ENCODE measurements at regions not wholly inside any gene's neighbourhood (a gene's known extent, or its start where the extent isn't known, plus 50 kb on each side); places are given as distances from the start of the nearest gene placed in this dataset.

GRCh38 chr13:91133941-91134802 lies 213.3 kb upstream of the MIR17HG start (continued):
- no peak for TF ChIP-seq MXI1 (IDR thresholded peaks at IDR 0.05; ENCODE audit: borderline replicate concordance, low read depth, low read length)

GRCh38 chr13:91134803-91135184 lies 212.7 kb upstream of the MIR17HG start:
- Histone ChIP-seq H2AK9ac (replicated peaks; ENCODE audit: low read depth, low read length, poor library complexity) (no peak overlapping the region), H3K14ac (replicated peaks; ENCODE audit: low read depth, low read length) (no peak overlapping the region), H4K91ac (ENCODE audit: insufficient read depth, low read depth, low read length) (no peak overlapping the region), H3K4me3 (ENCODE audit: insufficient read depth, low read depth, low read length) (no peak overlapping the region), H2BK20ac (ENCODE audit: low read depth, low read length) (no peak overlapping the region), H3K9me3 (ENCODE audit: control insufficient read depth, insufficient read depth, low read length) (no peaks in the 10 kb centered on the region), H3K9me1 (ENCODE audit: insufficient read depth, low read length) (no peaks in the 10 kb centered on the region), H4K20me1 (ENCODE audit: insufficient read depth, low read length) (no peaks in the 10 kb centered on the region), H3K79me1 (ENCODE audit: low read depth in 1 of 2, low read length in 2 of 2) (no peaks in the 10 kb centered on the region), H4K8ac (ENCODE audit: low read depth in 2 of 2, low read length in 2 of 2) (no peak overlapping the region), H4K5ac (ENCODE audit: low read depth, low read length) (no peak overlapping the region), H3K4ac (ENCODE audit: low read depth, low read length) (no peak overlapping the region), H2BK5ac (ENCODE audit: low read depth, low read length, poor library complexity, severe bottlenecking) (no peak overlapping the region), H2BK15ac (ENCODE audit: low read depth, low read length) (no peak overlapping the region), H2AFZ (replicated peaks; ENCODE audit: low read length, poor library complexity) (no peak overlapping the region), H3K27me3 (ENCODE audit: control insufficient read depth, insufficient read depth, low read length) (no peaks in the 10 kb centered on the region), H2AK5ac (ENCODE audit: low read depth, low read length) (no peak overlapping the region), H3K4me2 (ENCODE audit: low read depth, low read length) (no peak overlapping the region), H3K23ac (ENCODE audit: low read depth, low read length) (no peak overlapping the region), H3K18ac (ENCODE audit: low read depth, low read length) (no peak overlapping the region), H3K36me3 (ENCODE audit: control insufficient read depth, insufficient read depth, low read length) (no peaks in the 10 kb centered on the region), H3K9ac (ENCODE audit: low read depth, low read length) (no peak overlapping the region), H3K4me1 (ENCODE audit: control insufficient read depth, insufficient read depth, low read length) (no peaks in the 10 kb centered on the region), H2BK120ac (ENCODE audit: low read depth, low read length) (no peak overlapping the region), H3K56ac (ENCODE audit: extremely low read depth, insufficient read depth, low read length) (no peak overlapping the region), H3K27ac (ENCODE audit: insufficient read depth, low read length) (no peak overlapping the region)
- in situ Hi-C loops (cut with MboI; ENCODE audit: low sequenced_read_pairs): no loop called here
- dilution Hi-C loops (cut with HindIII; ENCODE audit: low sequenced_read_pairs, unreplicated experiment): no loop called here
- ChIA-PET POLR2A (ENCODE audit: unreplicated experiment) (no interaction called here), CTCF (interaction anchor here (0.7 to 1.0 kb wide), 2 partner anchors 9 to 80 kb away, joined by 3 to 4 read pairs; no protein-coding TSS in a partner anchor)
- intact Hi-C loops (cut with micrococcal nuclease): loop anchor here (2.0 kb wide), 3 partner anchors 50 to 588 kb away; no protein-coding TSS in a partner anchor
- no peak for ATAC-seq (ENCODE audit: low read depth)
- DNase-seq: no peak
- TF ChIP-seq BHLHE40 (IDR thresholded peaks at IDR 0.05; ENCODE audit: low read depth, low read length) (no peak), MAZ (IDR thresholded peaks at IDR 0.05; ENCODE audit: borderline replicate concordance, low read depth, low read length) (no peak), CHD1 (IDR thresholded peaks at IDR 0.05; ENCODE audit: low read depth, low read length) (no peak), CTCF (conservative IDR thresholded peaks at IDR 0.05; ENCODE audit: low read depth, low read length) (no peak), SMC3 (IDR thresholded peaks at IDR 0.05; ENCODE audit: low read depth, low read length) (no peak), RCOR1 (IDR thresholded peaks at IDR 0.05; ENCODE audit: insufficient replicate concordance, low read length) (no peak), MAFK (IDR thresholded peaks at IDR 0.05; ENCODE audit: low read depth, low read length) (no peak), MXI1 (IDR thresholded peaks at IDR 0.05; ENCODE audit: borderline replicate concordance, low read depth, low read length) (no peak), CEBPB (IDR thresholded peaks at IDR 0.05; ENCODE audit: low read depth, low read length) (no peak), POLR2A (IDR thresholded peaks at IDR 0.05; ENCODE audit: low read depth, low read length) (no peak), RAD21 (IDR thresholded peaks at IDR 0.05; ENCODE audit: low read length) (no peak)
- TF ChIP-seq, protein P1, sequence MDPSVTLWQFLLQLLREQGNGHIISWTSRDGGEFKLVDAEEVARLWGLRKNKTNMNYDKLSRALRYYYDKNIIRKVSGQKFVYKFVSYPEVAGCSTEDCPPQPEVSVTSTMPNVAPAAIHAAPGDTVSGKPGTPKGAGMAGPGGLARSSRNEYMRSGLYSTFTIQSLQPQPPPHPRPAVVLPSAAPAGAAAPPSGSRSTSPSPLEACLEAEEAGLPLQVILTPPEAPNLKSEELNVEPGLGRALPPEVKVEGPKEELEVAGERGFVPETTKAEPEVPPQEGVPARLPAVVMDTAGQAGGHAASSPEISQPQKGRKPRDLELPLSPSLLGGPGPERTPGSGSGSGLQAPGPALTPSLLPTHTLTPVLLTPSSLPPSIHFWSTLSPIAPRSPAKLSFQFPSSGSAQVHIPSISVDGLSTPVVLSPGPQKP (IDR thresholded peaks at IDR 0.05; ENCODE audit: borderline replicate concordance, low read depth, low read length): no peak
- TF ChIP-seq, protein P2, sequence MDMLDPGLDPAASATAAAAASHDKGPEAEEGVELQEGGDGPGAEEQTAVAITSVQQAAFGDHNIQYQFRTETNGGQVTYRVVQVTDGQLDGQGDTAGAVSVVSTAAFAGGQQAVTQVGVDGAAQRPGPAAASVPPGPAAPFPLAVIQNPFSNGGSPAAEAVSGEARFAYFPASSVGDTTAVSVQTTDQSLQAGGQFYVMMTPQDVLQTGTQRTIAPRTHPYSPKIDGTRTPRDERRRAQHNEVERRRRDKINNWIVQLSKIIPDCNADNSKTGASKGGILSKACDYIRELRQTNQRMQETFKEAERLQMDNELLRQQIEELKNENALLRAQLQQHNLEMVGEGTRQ (IDR thresholded peaks at IDR 0.05; ENCODE audit: low read depth, low read length): no peak
- no CpG with 5 or more reads among the region's 2 CpGs for WGBS, 2 experiments (ENCODE audit: extremely low coverage in 2 of 2, insufficient read length in 1 of 2)
- no TSS peak for BruUV-seq (replicated peaks)

Measured in IMR-90 (cell line).